ENCODE measurements at regions not wholly inside any gene's neighbourhood (a gene's known extent, or its start where the extent isn't known, plus 50 kb on each side); places are given as distances from the start of the nearest gene placed in this dataset.
A peak's percentile ranks its signal among the peaks of the same experiment; 100 is the strongest.
"Not testable (repeated sequence)": the region's sequence is repeated elsewhere in the genome, so short reads cannot be mapped to it uniquely, and the experiment has no call there.

DNA sequence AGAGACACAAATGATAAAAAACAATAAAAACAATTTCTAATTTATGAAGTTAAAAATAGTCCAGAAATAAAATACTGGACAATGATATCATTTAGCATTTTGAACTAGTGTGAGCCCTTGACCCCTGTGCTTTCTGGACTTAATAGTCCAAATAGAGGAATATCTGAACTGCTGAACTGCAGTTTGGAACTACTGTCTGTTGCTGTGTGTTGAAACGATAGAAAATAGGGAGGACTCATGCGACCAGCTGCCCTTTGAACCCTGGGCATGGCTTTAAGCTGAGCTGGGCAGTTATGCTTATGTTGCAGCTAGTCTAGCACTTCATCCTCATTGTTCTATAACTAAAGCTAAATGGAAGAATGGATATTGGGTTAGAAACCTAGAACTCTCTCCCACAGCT lies 99.5 kb downstream of the FMR1NB start:
- no peak for DNase-seq (ENCODE audit: low spot score)

DNA sequence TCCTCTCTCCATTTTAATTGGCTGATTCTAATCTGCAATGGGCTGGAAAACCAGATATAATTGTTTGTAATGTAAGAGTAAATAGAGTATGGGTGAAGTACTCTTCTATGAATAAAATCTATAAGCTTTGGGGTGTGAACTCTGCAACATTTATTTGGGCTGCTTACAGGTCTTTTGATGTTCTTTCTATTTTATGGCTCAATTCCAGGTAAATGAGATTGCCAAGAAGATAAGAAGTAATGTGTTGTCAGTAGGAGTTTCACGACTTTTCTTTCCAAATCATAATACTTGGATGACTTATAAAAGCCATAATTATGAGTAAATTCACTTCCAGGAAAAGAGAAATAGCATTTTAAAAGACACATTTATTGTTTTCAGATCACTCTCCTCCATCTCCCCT lies 103.5 kb downstream of the FMR1NB start:
- no peak for DNase-seq (ENCODE audit: low spot score)

DNA sequence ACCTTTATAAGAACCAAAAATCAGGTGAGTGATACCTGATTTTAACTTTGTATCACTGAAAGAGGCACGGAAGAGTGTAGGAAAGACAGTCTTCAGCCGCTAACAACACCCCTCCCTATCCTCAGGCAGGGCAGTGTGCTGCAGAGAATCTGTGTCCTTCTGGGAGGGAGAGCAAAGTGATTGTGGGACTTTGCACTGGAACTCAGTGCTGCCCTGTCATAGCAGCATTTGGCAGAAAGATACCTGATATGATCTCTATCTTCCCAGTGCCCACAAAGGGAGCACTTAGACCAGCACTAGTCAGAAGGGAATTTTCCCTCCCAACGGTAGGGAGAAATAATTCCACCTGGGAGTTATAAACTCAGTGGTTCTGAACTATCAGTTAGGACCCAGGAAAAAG lies 139.0 kb downstream of the FMR1NB start:
- no peak for DNase-seq (ENCODE audit: low spot score)

DNA sequence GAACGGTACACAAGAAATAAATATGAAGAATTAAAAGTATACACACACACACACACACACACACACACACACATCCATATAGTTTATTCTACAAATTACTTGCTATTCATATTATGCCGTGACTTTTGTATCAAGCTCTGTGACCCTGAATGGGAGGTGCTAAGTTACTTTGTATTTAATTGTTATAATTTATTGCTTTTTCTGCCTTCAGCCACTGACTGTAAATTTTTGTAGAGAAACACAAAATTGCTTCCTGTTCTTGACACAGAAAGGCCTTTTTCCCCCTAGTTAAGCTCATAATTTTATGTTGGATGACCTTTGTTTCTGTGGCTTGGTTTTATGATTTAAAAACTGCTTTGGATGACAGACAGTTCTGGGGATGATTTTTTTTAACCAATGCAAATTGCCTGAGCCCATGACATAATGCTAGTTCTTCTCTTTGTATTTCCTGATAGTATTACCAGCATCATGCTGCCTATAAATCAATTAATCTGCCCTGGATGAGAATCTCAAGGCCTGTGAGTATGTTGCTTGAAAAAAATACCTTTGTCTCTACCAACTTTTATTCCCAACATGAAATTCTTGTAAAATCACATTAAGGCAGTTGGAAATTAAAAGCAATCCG lies 140.0 kb downstream of the FMR1NB start:
- DNase-seq (ENCODE audit: low spot score): no peak

DNA sequence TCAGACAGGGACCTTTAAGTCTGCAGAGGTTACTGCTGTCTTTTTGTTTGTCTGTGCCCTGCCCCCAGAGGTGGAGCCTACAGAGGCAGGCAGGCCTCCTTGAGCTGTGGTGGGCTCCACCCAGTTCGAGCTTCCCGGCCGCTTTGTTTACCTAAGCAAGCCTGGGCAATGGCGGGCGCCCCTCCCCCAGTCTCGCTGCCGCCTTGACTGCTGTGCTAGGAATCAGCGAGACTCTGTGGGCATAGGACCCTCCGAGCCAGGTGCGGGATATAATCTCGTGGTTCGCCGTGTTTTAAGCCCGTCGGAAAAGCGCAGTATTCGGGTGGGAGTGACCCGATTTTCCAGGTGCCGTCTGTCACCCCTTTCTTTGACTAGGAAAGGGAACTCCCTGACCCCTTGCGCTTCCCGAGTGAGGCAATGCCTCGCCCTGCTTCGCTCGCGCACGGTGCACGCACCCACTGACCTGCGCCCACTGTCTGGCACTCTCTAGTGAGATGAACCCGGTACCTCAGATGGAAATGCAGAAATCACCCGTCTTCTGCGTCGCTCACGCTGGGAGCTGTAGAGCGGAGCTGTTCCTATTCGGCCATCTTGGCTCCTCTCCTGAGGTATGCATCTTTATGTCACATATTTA lies 147.9 kb downstream of the FMR1NB start:
- not testable (repeated sequence) for DNase-seq (ENCODE audit: low spot score)

DNA sequence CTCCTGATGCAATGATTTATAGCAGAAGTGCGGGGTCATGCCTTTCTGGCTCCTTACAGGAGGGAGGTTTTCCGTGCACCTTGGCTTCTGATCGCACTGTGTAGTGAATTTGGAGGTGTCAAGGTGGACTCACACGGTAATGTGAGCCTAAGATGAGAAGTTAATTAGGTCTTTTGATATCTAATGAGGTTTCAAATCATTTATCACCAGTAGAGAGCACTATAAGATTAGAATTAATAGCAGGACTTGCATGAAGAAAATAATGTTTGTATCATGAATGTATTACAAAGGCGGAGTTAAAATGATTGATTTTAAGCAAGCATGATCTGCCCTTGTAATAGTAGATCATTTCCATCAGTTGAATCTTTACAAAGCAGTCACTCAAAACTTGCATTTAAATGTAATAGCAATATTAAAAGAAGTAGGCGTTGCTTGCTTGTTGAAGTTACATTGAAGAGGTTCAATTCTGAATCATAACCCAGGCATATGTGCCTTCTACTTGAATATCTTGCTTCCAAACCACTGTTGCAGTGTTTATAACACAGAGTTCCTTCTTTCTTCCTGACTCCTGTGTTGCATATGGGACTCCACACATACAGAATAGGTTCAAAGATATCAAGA lies 152.1 kb downstream of the FMR1NB start:
- DNase-seq (ENCODE audit: low spot score): peak; percentile 42

DNA sequence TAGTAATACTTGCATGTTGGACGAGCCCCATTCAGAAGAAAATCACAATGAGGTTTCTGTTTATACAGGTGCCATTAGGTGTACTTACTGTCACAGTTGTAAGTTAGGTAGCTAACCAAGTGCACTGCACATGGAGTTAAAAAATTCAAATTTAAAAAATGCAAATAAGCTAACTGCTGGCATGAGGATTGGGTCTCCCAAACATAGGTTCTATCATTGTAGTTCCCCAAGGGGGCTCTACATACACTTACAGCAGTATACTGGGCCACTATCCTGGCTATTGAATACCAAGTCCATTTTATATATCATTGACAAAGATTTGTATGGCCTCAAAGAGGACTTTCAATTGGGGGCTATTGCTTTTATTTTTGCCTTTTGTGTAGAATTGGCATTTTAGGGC lies 153.4 kb downstream of the FMR1NB start:
- DNase-seq (ENCODE audit: low spot score): no peak

DNA sequence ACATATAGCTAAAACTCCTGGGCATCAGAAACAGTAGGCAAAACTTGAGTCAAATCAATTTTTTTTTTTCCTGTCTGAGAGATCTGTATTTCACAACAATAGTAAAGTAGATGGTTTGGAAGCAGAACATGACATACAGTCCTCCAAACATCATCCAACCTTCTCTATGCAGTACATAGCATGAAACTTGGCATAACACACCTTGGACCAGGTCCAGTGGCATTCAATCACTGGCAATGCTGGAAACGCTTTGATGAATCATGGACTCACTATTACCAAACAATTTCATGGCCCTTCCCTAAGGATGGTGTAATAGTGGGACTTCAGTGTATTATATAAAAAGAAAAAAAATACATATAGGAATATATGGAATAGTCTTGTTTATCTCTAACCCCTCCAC lies 154.6 kb downstream of the FMR1NB start:
- no peak for DNase-seq (ENCODE audit: low spot score)

DNA sequence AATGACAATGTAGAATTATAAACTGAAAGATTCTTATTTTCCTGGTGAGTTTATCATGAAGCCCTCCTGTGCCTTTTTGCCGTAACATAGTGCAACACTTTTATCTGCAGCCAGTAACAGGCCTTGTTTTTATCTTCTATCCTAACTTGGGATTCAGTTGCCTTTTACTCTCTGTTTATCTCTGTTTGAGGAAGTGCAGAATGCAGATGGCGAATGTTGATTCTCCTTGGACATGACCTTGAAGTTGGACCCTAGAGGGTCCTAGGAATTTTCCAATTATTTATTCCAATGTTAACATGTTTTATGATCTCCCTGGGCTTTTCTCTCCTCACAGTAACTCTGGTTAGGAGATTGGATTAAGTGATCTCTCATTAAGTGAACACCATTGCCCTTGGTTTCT lies 165.0 kb downstream of the FMR1NB start:
- no peak for DNase-seq (ENCODE audit: low spot score)

DNA sequence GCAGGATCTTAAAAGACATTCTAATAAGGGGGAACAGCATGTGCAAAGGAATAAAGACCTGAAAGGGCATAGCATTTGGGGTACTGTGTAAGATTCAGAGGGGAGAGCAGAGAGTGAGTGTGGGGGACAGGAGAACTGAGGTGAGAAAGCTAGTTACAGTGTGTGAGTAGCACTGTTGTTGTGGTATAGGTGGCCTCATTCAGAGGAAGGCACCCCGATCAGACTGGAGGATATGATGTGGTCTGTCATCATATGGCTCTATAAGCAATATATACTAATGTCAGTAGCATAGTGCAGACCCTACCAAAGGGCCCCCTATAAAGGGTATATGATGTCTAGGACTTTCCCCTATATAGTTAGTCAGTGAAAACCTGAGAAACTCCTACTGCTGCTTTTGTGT lies 175.8 kb downstream of the FMR1NB start:
- DNase-seq (ENCODE audit: low spot score): no peak

DNA sequence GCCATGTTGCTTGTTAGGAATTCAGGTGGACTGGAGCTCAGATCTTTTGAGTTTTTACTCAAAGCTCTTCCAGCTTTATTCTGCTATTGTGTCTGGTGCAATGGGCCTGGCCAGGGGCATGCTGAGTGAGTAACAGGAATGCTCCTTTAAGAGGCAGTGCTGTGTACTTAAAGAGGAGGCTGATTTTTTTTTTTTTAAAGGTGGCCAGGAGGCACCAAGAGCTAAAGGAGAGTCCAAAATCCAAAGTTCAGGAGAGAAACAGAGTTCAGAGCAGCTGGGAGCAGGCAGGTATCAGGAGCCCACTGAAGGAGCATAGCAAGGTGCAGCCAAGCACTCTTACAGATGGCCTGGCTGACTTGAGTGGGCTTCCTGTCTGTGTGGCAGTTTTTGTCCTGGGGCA lies 178.7 kb downstream of the FMR1NB start:
- DNase-seq (ENCODE audit: low spot score): no peak

DNA sequence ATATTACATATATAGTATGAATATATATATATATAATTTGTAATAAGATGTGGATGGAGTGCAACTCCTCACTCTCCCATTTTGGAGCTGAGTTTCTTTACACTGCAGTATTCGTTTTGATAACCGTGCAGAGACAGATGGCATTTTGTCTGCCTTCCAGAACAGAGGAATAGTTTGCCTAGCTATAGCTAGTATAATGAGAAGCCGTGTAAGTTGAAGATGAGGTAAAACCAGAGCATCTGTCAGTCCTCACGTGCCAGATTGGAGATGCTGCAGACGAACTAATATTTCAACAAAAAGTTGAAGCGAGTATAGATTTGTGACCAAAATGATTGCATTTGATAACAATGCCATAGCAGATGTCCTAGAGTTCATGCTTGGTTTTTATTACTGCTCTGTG lies 180.6 kb downstream of the FMR1NB start:
- no peak for DNase-seq (ENCODE audit: low spot score)

DNA sequence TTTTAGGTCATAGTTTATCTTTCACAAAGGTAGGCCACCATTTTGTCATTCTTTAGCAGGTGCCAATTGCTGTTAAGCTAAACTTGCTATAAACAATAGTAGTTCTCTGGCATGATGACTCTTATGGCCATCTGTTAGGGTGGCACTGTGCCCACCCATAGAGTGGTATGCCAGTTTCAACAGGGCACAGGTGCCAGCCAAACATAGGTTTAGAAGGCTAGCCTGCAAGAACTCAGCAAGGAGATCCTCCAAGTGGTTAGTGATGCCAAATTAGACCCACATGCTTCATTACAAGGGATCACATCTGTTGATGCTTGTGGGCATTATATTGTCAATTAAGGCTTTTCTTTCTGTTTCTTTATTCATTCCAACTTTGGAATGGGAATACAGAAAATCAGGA lies 204.5 kb downstream of the FMR1NB start:
- no peak for DNase-seq (ENCODE audit: low spot score)

DNA sequence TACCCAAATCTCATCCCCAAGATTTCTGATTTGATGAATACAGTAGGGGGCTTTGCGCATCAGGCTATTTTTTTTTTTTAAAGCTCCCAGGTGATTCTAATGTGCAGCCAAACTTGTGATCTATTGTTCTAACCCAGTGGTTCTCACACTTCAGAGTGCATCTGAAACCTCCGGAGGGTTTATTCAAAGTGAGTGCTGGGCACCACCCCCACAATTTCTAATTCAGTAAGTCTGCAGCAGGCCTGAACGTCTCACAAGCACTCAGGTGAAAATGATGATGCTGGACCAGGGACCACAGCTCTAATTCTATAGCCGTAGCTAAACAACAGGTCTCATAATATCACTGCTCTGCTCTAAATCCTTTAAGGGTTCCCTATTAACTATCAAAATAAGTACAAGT lies 211.4 kb downstream of the FMR1NB start:
- no peak for DNase-seq (ENCODE audit: low spot score)

DNA sequence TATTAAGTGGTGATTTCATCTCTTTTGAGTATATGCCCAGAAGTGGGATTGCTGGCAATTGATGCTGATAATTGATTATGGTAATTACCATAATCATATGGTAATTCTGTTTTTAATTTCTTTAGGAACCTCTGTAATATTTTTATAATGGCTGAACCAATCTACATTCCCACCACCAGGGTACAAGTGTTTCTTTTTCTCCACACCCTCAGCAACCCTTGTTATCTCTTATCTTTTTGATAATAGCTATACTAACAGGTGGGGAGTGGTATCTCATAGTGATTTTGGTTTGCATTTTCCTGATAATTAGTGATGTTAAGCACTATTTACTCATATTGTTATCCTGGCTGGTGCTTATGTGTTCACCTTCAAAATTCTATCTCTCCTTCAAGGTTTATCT lies 212.6 kb downstream of the FMR1NB start:
- DNase-seq (ENCODE audit: low spot score): no peak

DNA sequence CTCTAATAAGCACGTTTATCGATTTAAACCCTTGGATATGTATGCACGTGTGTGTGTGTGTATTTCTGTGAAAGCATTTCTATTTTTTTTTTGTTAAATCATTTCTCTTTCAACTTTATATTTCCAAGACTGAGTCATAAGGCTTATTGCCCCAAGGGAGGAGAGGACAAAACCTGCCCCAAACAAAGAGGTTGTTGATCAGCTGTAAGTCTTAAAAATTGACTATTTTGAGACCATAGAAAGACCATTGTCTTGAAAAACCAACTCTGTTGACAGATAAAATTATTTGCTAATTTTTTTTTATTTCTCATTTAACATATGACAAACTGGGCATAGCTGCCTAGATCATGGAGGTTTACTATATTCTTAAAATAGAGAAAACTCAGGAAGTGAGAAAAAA lies 222.4 kb downstream of the FMR1NB start:
- DNase-seq (ENCODE audit: low spot score): no peak

DNA sequence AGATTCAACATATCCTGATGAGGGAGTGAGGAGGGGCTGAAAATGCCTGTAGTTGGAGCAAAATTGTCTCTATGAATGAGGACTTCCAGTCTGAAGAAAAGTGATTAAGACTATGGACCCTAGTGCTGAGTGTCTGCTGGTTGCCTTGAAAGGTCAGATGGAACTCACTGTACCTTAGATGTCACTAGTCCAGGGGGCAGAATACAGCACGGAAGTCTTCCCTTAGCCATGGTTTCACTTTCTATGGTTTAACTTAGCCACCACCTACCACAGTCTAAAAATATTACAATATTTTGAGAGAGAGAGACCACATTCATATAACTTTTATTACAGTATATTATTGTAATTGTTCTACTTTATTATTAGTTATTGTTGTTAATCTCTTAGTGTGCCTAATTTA lies 223.1 kb downstream of the FMR1NB start:
- no peak for DNase-seq (ENCODE audit: low spot score)

DNA sequence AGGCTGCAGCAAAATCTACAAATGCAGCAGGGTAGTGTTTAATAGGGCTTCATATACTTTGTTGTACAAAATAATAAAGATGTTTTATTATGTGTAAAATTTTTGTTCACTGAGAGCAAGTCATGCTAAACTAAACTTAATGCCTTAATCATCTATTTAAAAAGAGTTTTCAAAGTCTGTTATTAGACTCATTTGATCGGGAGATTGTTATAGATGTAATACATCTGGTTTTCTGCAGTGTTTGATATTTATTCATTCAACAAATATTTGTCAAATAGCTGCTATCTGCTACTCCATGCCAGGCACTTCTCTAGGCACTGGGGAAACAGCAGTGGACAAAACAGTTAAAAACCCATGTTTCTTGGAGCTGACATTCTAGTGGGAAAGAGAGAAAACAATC lies 233.6 kb downstream of the FMR1NB start:
- DNase-seq (ENCODE audit: low spot score): no peak

DNA sequence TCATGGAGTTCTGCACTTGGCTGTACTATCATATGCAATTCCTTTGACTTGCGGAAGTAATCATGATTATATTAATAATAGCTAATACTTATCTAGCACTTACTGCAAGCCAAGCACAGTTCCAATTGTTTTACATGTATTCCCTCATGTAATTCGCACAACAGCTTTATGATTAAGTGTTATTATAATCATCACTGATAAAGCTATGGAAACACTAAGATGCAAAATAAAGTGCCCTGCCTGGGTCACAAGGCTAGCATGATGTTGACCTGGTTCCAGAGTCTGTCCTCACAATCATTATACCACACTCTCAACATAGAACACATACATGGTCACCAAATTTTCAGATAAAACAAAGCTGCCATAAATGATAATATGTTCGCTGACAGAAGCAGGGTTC lies 234.6 kb downstream of the FMR1NB start:
- no peak for DNase-seq (ENCODE audit: low spot score)

DNA sequence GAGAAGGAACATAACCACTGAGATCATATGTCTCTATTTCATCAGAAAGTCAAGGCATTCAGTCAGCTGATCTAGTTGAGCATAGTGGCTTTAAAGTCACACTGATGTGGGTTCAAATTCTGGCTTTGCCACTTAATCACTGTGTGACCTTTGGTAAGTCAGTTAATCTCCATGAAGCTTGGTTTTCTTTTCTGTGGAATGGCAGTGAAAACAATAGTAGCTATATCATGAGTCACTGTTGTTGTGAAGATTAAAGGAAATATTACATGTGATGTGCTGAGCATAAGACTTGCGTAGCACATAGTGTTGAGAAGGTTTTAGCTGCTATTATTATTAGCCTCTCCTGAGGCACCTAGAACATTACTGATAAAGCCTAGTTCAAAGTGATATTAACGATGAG lies 242.2 kb downstream of the FMR1NB start:
- DNase-seq (ENCODE audit: low spot score): no peak

DNA sequence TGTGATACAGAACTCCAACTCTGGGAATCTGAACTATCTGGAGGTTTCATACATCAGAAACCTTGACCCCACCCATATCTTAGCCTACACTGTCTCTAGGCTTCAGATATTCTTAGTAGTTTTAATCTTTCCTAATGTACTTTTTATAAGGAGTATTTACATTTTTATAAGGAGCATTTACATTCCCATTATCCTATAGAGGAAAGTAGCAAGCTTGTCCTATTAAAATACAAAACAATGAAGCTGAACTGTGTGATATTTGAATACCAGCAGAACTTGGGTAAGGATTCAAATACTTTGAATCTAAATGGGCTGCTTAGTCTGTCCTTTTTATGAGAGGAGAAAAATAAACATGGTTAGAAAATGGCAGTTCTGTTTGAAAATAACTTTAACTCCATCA lies 247.4 kb downstream of the FMR1NB start:
- no peak for DNase-seq (ENCODE audit: low spot score)

DNA sequence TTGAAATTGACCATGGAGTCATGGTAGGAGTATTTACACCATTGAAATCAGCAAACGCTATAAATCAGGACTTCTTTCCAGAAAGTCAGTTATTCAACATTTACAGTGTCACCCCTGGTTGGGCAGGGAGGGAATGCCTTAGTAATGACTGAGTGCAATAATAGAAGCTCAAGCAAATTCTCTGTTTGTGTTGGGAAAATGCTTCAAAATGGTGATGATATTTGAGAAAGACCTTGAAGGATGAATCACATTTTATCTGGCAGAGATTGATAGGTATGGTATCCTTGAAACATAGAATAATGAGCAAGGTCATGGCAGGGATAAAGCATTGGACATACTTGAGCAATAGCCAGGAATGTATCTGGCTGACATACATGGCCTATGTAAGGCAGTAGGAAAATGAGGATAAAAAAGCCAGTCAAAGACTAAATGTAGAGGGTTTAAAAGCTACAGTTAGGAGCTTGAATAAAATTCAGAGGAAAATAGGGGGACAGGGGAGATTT lies 248.7 kb downstream of the FMR1NB start:
- DNase-seq (ENCODE audit: low spot score): no peak

DNA sequence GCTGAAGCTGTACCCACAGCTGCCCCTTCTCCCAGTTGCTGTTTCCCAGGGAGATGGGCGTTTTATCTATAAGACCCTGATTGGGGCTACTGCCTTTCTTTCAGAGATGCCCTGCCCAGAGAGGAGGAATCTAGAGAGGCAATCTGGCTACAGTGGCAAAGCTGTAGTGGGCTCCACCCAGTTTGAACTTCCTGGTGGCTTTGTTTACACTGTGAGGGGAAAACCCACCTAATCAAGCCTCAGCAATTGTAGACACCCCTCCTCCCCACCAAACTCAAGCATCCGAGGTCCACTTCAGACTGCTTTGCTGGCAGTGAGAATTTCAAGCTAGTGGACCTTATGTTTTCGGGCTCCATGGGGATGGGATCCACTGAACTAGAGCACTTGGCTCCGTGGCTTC lies 240.4 kb upstream of the AFF2 start:
- no peak for DNase-seq (ENCODE audit: low spot score)

All from HT-29 (cell line).